AG09309 (cell line): ENCODE measurements at regions not wholly inside any gene's neighbourhood (a gene's known extent, or its start where the extent isn't known, plus 50 kb on each side); places are given as distances from the start of the nearest gene placed in this dataset.
"Not testable (repeated sequence)": the region's sequence is repeated elsewhere in the genome, so short reads cannot be mapped to it uniquely, and the experiment has no call there.

Source experiments
- DNase-seq: peaks from one replicate; pipeline ENCODE4 v3.0.0-alpha.2; 2010; ENCODE audit warnings: low read depth
- H3K4me3 ChIP-seq: 2 replicates; pipeline ENCODE4 v1.5.1; 2011; ENCODE audit warnings: mild to moderate bottlenecking, low read depth, low read length, moderate library complexity; ENCODE audit not compliant: control insufficient read depth
- CTCF ChIP-seq: IDR thresholded peaks from 2 replicates; pipeline ENCODE4 v1.5.1; 2011; ENCODE audit warnings: mild to moderate bottlenecking, low read depth, low read length, inconsistent platforms; ENCODE audit not compliant: insufficient read depth, control insufficient read depth; ENCODE audit errors: missing control alignments

- DNase-seq: no peak
- TF ChIP-seq CTCF: no peak
- H3K4me3 ChIP-seq: no peak overlapping the region
Measured at GRCh38 chr5:108467563-108467962, 85.7 kb upstream of the FBXL17 start.

GRCh38 chr5:108461628-108462367, 79.9 kb upstream of the FBXL17 start:
- no peak overlapping the region for H3K4me3 ChIP-seq
- DNase-seq: peak; percentile 35
- no peak for TF ChIP-seq CTCF

- no peak for DNase-seq
Measured at GRCh38 chr5:108459769-108460168, 77.9 kb upstream of the FBXL17 start.

GRCh38 chr5:108451269-108451668, 69.4 kb upstream of the FBXL17 start:
- no peak overlapping the region for H3K4me3 ChIP-seq
- TF ChIP-seq CTCF: no peak
- no peak for DNase-seq

More at GRCh38 chr5:108459769-108460168, 77.9 kb upstream of the FBXL17 start:
- no peak overlapping the region for H3K4me3 ChIP-seq
- no peak for TF ChIP-seq CTCF

GRCh38 chr5:108444130-108444529, 62.2 kb upstream of the FBXL17 start:
- not testable (repeated sequence) for DNase-seq, H3K4me3 ChIP-seq

- not testable (repeated sequence) for DNase-seq, H3K4me3 ChIP-seq
Measured at GRCh38 chr5:108442063-108442651, 60.3 kb upstream of the FBXL17 start.

- TF ChIP-seq CTCF: no peak
- no peak for DNase-seq
- H3K4me3 ChIP-seq: no peak overlapping the region
Measured at GRCh38 chr5:108437425-108437824, 55.5 kb upstream of the FBXL17 start.
